ENCODE measurements at regions not wholly inside any gene's neighbourhood (a gene's known extent, or its start where the extent isn't known, plus 50 kb on each side); places are given as distances from the start of the nearest gene placed in this dataset.

- no peak for TF ChIP-seq REST (IDR thresholded peaks at IDR 0.05; ENCODE audit: unreplicated experiment)
- TF ChIP-seq NANOG (IDR thresholded peaks at IDR 0.05; ENCODE audit: borderline replicate concordance): no peak
- no peak for TF ChIP-seq STAT1 (IDR thresholded peaks at IDR 0.05; ENCODE audit: unreplicated experiment)
These were observed 211.6 kb downstream of the DTWD2 start (continued) for GRCh38 chr5:118776755-118777154.

DNA sequence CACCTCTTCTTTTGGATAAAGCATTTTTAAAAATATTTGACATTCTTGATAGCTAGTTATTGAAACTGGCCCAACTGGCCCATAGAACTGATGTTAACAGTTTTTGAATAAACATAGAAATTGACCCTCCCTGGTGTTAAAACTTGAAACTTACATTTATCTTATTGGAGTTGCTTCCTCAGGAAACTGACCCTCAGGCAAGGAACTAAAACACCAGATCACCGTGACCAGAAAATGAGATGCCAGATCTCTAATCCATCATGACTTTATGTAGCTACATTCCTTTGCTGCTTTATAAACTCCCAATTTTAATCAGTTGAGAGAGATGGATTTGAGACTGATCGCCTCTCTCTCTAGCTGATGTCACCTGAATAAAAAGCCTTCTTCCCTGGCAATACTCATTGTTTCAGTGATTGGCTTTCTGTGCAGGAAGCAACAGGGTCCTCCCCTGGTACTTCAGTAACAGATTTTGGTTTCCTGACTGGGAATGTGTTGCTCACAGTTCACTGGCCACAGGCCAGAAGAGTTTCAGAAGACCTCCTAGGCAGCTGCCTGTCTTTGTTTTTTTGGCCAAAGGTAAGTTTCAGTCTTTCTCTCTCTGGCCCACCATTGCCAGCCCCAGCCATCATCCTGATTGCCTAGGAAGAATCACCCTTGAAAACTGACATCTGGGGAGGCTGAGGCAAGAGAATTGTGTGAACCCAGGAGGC, 212.4 kb downstream of the DTWD2 start:
- H3K36me3 ChIP-seq (ENCODE audit: insufficient read depth): no peaks in the 10 kb centered on the region
- no peaks in the 10 kb centered on the region for H4K20me1 ChIP-seq (replicated peaks; ENCODE audit: insufficient read depth)
- H3K4me1 Mint-ChIP-seq: peaks cover 6% of the 10 kb centered on the region; the same call in 2 of the 3 replicates
- H3K27ac ChIP-seq (ENCODE audit: low read depth): no peak overlapping the region
- peaks cover 6% of the 10 kb centered on the region for H3K9me3 Mint-ChIP-seq
- no peak overlapping the region for H3K4me2 ChIP-seq
- H3F3A ChIP-seq (replicated peaks; ENCODE audit: low read depth): no peaks in the 10 kb centered on the region
- H3K36me3 Mint-ChIP-seq (ENCODE audit: low read depth): peaks cover 3% of the 10 kb centered on the region; the same call in 2 of the 3 replicates
- ATAC-seq (no peak), DNase-seq (ENCODE audit: low spot score) (no peak)
- no peak overlapping the region for H2AFZ ChIP-seq
- H3K27me3 ChIP-seq (ENCODE audit: insufficient read depth): no peaks in the 10 kb centered on the region
- H3K27ac Mint-ChIP-seq: no peak overlapping the region
- no peaks in the 10 kb centered on the region for H3K79me2 ChIP-seq (replicated peaks; ENCODE audit: insufficient read depth)
- no peak overlapping the region for H3K4me3 ChIP-seq
- no peaks in the 10 kb centered on the region; the same call in 1 of the 2 replicates for H3K9me2 ChIP-seq (ENCODE audit: insufficient read depth)
- H3K27me3 Mint-ChIP-seq (ENCODE audit: insufficient read depth, low read depth, poor library complexity): no peaks in the 10 kb centered on the region
- 0 out of 2 replicates have a peak, but pooled peaks cover 3% of the 10 kb centered on the region for H3K4me1 ChIP-seq (ENCODE audit: insufficient read depth)
- H3K4me3 Mint-ChIP-seq: no peak overlapping the region
- TF ChIP-seq REST (IDR thresholded peaks at IDR 0.05; ENCODE audit: unreplicated experiment) (no peak), STAT1 (IDR thresholded peaks at IDR 0.05; ENCODE audit: unreplicated experiment) (no peak), CTCF (conservative IDR thresholded peaks at IDR 0.05; ENCODE audit: low read depth in 2 of 2) (no peak), NANOG (IDR thresholded peaks at IDR 0.05; ENCODE audit: borderline replicate concordance) (no peak), EZH2 (IDR thresholded peaks at IDR 0.05; ENCODE audit: low read depth, unreplicated experiment) (no peak), ZNF462 (CRISPR knock-in tag; IDR thresholded peaks at IDR 0.05) (no peak), ZNF114 (CRISPR knock-in tag; IDR thresholded peaks at IDR 0.05) (no peak), EZH2phosphoT487 (IDR thresholded peaks at IDR 0.05; ENCODE audit: unreplicated experiment) (no peak)

All from GM23338 (cell line).